HG02973 (cell line): ENCODE measurements at regions not wholly inside any gene's neighbourhood (a gene's known extent, or its start where the extent isn't known, plus 50 kb on each side); places are given as distances from the start of the nearest gene placed in this dataset.

Experiments used
- ATAC-seq: cut with Tn5 transposase; IDR thresholded peaks from one replicate; pipeline ENCODE4 v1.9.1; 2021; ENCODE audit warnings: moderate library complexity; ENCODE audit not compliant: unreplicated experiment

DNA sequence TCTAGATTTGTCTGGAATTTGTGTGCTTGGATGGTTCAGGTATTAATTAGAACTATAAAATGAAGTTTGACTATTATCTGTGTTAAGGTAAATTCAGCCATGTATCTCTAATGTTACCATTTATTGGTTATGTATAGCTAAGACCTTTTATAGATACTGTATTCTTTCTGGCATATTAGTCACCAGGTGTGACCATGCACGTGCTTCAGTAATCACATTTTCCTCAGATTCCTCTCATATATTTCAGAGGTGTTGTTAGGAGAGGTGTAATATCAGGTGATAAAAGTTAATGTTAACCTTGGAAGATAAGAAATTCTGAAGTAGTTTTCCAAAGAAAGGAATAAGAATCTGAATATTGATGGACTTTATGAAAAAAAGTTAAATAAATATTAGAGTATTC is 194.5 kb upstream of the KHDRBS2 start:
- no peak for ATAC-seq

DNA sequence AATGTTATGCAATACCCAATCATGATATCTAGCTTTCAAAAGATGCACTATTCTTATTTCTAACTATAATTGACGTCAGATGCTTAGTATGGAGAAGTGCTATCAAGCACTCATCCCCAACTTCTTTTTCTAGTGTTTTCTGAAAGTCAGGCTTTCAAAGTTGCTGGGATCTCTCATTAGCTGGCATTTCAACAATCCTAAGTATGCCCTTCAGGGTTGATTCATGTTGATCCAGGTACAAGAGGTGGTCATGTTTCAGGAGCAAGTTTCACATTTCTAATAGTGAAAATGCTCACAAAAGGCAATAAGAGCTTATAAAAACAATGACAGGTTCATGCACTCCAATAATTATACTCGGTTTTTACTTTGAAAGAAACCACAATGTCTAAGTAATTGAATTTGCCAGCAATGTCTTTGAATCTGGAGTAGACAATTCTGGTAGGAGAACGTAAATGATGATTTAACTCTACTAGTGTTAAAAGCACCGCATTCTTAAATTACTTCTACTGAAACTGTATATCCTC is 193.7 kb upstream of the KHDRBS2 start:
- no peak for ATAC-seq

GRCh38 chr6:62474793-62475192 is 188.8 kb upstream of the KHDRBS2 start:
- ATAC-seq: no peak

GRCh38 chr6:62466607-62467006 is 180.6 kb upstream of the KHDRBS2 start:
- ATAC-seq: no peak

DNA sequence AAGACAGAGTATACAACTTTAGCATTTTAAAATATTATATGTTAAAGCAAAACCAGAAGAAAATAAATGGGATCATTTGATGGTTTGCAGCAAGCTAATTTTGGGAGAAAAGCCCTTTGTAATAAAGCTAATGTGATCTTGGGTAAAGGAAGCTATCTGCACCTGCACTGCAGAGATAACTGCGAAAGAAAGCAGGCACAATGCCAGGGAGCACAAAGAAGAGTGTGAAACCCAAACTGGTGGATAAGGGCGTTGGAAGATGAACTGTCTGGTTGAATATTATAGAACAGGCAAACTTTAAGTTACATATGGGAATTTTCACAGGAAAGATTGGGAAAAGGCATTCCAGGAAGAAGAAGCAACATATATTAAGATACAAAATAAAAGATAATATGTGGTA is 179.2 kb upstream of the KHDRBS2 start:
- no peak for ATAC-seq

DNA sequence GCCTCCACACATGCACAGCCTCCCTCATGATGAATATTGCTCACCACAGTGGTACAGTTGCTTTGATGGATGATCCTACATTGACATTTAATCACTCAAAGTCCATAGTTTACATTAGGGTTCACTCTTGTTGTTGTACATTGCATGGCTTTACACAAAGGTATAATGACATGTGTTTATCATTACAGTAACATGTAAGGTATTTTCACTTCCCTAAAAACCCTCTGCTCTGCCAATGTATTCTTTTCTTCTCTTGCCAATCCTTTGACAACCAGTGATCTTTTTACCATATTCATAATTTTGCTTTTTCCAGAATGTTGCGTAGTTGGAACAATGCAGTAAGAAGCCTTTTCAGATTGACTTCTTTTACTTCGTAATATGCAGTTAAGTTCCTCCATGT is 166.6 kb upstream of the KHDRBS2 start:
- ATAC-seq: no peak

GRCh38 chr6:62446647-62447316 is 160.8 kb upstream of the KHDRBS2 start:
- no peak for ATAC-seq

DNA sequence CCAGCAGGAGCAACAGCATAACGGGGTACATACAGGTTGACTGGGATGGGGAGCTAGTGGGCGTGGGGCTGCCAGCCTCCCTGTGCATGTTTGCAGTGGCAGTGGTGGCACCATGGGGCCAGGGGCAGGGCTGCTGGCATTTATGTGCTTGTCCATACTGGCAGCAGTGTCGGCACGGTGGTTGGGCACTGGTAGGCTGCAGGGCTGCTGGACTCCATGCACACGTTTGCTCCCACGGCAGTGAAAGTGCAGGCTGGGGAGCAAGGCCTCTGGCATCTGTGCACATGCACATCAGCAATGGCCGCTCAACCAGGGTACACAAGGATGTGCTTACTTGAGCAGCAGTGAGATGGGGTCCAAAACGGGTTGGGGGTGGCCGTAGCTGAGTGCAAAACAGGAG is 159.5 kb upstream of the KHDRBS2 start:
- ATAC-seq: no peak

DNA sequence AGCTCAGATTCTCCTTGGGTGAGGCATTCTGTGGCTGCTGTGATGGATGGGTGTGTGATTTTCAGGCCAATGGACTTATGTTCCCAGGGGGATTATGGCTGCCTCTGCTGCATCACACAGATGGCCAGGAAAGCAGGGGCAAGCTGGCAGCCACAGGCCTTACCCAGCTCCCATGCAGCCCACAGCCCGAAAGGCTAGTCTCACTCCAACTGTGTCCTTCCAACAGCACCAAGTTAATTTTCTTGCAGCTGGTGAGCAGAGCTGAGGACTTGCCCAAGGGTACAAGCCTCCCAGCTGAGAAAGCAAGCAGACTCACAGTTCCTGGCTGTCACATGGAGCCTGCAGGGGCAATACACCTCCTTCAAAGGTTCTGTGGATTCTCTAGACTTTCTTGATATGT is 155.2 kb upstream of the KHDRBS2 start:
- no peak for ATAC-seq

DNA sequence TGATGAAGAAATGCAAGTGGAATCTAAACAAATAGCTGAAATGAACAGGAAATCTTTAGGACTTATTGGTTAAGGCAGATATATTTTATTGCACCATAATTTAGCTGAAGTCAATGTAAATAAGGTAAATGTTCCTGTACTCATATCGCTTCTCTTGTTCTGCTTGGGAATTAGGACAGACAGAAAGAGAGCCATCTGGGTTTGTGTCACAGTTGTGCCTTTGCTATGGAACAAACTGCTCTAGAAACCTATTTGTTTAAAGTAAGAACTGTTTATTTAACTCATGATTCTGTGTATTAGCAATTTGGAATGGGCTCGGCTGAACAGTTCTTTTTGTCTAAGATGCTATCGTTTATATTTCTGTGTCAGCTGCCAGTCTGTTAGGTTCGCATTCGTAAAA is 143.8 kb upstream of the KHDRBS2 start:
- no peak for ATAC-seq

DNA sequence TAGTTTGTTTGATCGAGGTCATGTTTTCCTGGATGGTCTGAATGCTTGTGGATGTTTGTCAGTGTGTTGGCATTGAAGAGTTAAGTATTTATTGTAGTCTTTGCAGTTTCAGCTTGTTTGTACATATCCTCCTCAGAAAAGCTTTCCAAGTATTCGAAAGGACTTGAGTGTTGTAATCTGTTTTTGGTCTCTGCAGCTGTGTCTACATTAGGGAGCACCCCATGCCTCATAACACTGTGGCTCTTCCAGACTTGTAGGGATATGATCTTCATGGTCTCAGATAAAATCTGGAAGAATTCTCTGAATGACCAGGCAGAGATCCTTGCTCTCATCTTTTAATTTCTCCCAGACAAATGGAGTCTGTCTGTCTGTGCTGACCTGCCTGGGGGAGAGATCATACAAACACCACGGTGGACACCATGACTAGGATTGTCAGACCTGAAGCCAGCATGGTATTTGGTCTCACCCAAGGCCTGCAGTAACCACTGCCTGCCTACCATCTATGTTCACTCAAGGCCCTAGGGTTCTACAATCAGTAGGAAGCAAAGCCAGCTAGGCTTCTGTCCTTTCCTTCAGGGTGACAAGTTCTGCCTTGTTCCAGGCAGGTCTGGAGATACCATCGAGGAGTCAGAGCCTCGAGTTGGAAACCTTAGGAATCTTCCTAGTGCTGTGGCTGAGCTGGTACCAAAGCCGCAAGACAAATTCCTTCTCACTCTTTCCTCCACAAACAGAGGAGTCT is 114.7 kb upstream of the KHDRBS2 start:
- no peak for ATAC-seq

GRCh38 chr6:62393608-62394007 is 107.6 kb upstream of the KHDRBS2 start:
- ATAC-seq: no peak

DNA sequence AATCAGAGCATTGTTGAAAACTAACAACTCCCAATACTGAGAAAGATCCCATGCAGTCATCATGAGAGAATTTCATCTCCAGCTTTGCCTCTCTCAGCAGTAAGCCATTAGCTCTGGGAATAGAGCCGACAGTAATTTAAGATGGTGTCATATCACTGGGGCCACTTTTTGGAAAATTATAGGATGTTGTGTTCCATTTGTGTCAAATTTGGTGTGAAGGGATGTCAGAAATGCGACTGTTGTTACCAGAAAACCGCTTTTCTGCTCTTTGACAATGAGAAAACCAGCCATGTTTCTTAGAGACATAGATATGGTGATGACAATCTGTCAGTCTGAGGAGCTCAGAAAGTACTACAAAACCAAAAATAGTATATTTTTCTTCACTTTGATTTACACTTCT is 106.3 kb upstream of the KHDRBS2 start:
- ATAC-seq: no peak

- no peak for ATAC-seq
These were observed 105.3 kb upstream of the KHDRBS2 start for GRCh38 chr6:62391358-62391757.

GRCh38 chr6:62390401-62390800 is 104.4 kb upstream of the KHDRBS2 start:
- ATAC-seq: peak; percentile 47

DNA sequence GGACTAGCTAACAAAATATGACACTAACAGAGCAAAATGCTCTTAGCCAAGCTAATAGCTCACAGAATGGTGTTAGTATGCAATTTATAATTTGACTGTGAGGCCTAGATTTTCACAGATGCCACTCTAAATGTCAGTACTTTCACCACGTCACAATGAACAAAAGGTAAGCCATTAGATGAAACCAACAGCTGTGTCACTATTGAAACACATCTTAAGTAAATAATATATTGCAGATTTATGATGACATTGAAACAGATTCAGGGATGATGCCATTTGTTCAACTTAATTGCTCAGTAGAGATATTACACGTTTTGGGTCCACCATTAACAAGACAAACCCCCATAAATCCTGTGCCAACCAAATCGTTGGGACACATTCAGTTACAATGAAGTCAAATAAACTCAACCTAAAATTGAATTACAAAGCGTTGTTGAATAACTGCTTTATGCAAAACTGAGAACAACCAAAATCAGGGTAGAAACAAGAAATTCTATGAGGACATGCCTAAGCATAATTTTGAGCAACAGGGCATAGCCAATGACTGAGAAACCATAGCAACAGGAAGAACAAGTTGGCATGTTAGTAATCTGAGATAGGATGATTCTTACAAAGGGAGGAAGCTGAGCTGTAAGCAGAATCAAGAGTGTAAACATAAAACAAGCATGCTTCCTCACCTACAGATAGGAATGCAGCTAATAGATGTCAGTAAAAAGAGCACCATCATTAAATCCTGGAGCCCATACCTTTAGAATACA is 85.6 kb upstream of the KHDRBS2 start:
- ATAC-seq: no peak

DNA sequence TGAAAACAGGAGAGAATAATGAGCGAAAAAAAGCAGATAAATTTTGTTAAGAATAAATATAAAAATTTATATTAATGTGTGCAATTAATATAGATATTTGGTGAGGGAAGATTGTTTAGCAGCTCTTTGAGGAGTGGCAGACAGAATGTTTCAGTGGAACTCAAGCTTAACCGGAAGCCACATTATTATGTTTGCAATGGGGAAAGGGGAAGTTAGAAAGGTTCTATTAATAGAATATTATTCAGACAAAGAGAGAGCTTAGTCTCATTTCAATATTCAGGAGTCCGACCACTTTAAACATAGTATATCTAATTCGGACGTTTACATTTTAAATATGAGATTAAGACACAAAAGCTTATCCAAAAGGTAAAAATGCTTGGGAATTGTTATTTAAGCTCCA is 81.6 kb upstream of the KHDRBS2 start:
- ATAC-seq: peak; percentile 100

- ATAC-seq: no peak
These were observed 76.1 kb upstream of the KHDRBS2 start for GRCh38 chr6:62362097-62362496.

DNA sequence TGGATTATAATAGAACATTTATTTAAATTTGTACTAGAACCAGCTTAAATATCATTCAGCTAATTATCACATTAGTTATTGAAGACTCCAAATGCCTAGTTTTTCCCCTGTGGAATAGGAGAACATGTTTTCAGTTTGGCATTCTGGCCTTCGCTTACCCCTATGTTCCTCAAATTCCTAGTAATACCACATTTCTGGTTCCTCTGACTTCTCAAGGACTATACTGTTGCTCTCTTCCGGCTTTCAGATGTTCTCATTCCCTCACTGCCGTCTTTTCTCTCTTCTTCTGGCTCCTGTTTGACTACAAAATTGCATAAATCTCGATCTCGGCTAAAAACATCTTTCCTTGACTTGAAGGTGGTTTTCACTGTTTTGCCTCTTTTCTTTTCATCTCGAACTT is 71.8 kb upstream of the KHDRBS2 start:
- ATAC-seq: no peak

DNA sequence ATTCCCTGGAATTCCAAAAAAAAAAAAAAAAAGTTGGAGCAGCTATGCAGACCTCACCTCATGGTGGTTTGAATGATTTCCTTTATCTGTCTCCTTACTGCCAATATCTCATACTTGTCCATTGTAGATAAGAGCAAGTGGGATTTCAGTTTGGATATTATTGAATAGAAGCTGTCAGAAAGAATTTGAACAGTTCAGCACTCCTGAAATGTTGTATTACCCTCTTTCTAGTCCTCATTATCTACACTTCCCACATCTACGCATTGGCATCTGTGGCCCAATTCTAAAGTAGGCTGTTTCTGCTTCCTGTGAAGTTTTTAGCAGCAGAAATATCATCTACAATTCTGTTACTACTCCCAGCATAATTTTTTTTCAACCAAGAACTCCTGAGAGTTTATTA is 68.2 kb upstream of the KHDRBS2 start:
- ATAC-seq: no peak

DNA sequence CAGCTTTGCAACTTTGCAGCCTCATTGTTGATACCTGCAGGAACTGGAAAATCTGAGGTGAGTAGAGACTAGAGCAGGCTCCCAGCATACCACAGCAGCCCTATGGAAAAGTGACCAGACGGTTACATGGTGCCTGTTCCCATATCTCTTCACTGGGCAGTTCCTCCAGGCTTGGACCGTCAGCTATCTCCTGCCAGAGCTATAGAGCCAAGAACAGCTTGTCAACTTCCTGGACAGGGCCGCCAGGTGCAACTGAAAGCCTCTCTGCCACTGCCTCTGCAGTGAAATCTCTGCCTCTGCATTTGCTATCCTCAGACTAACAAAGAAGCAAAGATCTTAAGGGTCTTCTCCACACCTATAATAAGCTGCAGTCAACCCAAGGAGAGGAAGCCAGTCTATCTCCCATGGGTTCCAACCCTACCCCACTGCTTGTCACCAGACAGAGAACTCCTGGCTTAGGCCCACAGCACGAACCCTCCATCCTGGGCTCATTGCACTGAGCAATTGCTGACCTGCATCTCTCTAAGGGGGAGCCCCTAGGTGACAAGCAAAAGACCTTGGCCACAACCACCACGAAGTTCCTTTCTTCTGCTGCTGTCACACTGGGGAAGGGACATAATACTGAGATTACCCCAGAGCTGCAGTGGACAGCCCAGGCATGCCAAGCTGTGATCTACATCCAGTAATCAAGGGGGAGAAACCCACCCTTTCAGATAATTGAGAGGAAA is 60.1 kb upstream of the KHDRBS2 start:
- no peak for ATAC-seq
